HepG2 (cell line): ENCODE measurements at regions not wholly inside any gene's neighbourhood (a gene's known extent, or its start where the extent isn't known, plus 50 kb on each side); places are given as distances from the start of the nearest gene placed in this dataset.

Experiments used
- ATAC-seq: fragments of 200-7000 bp; cut with Tn5 transposase; 3 replicates; pipeline ENCODE4 v1.9.1; 2020; ENCODE audit warnings: mild to moderate bottlenecking, moderate library complexity
- BruUV-seq: library from RNA; stranded (reverse); fragments of 400-500 nt; replicated peaks from 2 replicates; lab custom pipeline; 2021; lab: Mats Ljungman, UMichigan
- CTCF ChIA-PET: fragments of 300-600 bp; formaldehyde crosslinking; extraction: SDS; loops from one replicate; lab custom pipeline; 2021; ENCODE audit warnings: low total read pairs, inconsistent platforms, low intra/inter-chr PET ratio; lab: Yijun Ruan, JAX
- POLR2A ChIA-PET: fragments of 350-600 bp; sonication (Branson Sonifier 250); formaldehyde crosslinking; loops from one replicate; lab custom pipeline; 2020; ENCODE audit warnings: antibody characterized with exemption, inconsistent platforms; lab: Yijun Ruan, JAX
- DNase-seq: peaks from one replicate; pipeline ENCODE4 v3.0.0-alpha.2; 2015; ENCODE audit warnings: low spot score
- FAIRE-seq: peaks from 3 replicates; lab custom pipeline; 2011; peaks lifted over from hg19 to GRCh38; lab: Jason Lieb, UNC
- H2AFZ ChIP-seq: one replicate; pipeline ENCODE4 v1.6.1; 2011; ENCODE audit warnings: low read length, inconsistent platforms
- H3K27ac ChIP-seq: fragments of 300-600 bp; 3 replicates; pipeline ENCODE4 v1.8.0; 2011; ENCODE audit warnings: mixed run types, mild to moderate bottlenecking, mixed read lengths, low read length, inconsistent platforms; ENCODE audit not compliant: insufficient read depth; ENCODE audit errors: extremely low read length
- H3K27me3 ChIP-seq, 2 experiments: fragments of 200-600 bp in 1 of 2; 2 replicates in 1 of 2; 3 replicates in 1 of 2; pipeline versions ENCODE4 v1.6.0 to v1.8.0; 2011; ENCODE audit warnings: low read length in 2 of 2, mild to moderate bottlenecking in 2 of 2, moderate library complexity in 2 of 2, inconsistent platforms in 1 of 2; ENCODE audit not compliant: insufficient read depth in 2 of 2, control insufficient read depth in 1 of 2
- H3K36me3 ChIP-seq, 2 experiments: fragments of 200-600 bp in 1 of 2; replicated peaks in 1 of 2; 2 replicates in 1 of 2; 3 replicates in 1 of 2; pipeline versions ENCODE4 v1.5.1 to v1.8.0; 2011; ENCODE audit warnings: low read length in 2 of 2, inconsistent platforms in 1 of 2; ENCODE audit not compliant: insufficient read depth in 2 of 2, control insufficient read depth in 1 of 2
- H3K4me1 ChIP-seq: 2 replicates; pipeline ENCODE4 v1.5.1; 2012; ENCODE audit warnings: low read length, inconsistent platforms; ENCODE audit not compliant: insufficient read depth
- H3K4me2 ChIP-seq: 2 replicates; pipeline ENCODE4 v1.6.0; 2011; ENCODE audit warnings: low read depth, low read length, inconsistent platforms
- H3K4me3 ChIP-seq, 3 experiments: fragments of 200-600 bp in 1 of 3; sonication (generic), shearing (Covaris generic) in 1 of 3; replicated peaks in 1 of 3; 2 replicates each; pipeline ENCODE4 v1.5.1; 2011 to 2016; ENCODE audit warnings: low read length in 3 of 3, inconsistent platforms in 2 of 3, low read depth in 2 of 3, mild to moderate bottlenecking in 2 of 3, control low read depth in 1 of 3, mixed read lengths in 1 of 3; ENCODE audit not compliant: insufficient read depth in 1 of 3
- H3K79me2 ChIP-seq: one replicate; pipeline ENCODE4 v1.6.1; 2011; ENCODE audit warnings: low read length, inconsistent platforms; ENCODE audit not compliant: insufficient read depth
- H3K9ac ChIP-seq: 2 replicates; pipeline ENCODE4 v1.6.0; 2011; ENCODE audit warnings: mild to moderate bottlenecking, low read depth, low read length, inconsistent platforms; ENCODE audit not compliant: insufficient read depth
- H3K9me3 ChIP-seq: 2 replicates; pipeline ENCODE4 v1.5.1; 2012; ENCODE audit warnings: mild to moderate bottlenecking, low read length
- H4K20me1 ChIP-seq: 2 replicates; pipeline ENCODE4 v1.6.0; 2011; ENCODE audit warnings: inconsistent platforms, mild to moderate bottlenecking, low read length, moderate library complexity; ENCODE audit not compliant: insufficient read depth
- MEF2D ChIP-seq: sonication (generic); formaldehyde crosslinking; IDR thresholded peaks from 2 replicates; pipeline ENCODE4 v1.5.1; 2020; ENCODE audit warnings: mild to moderate bottlenecking, missing genetic modification reagents
- THAP9 ChIP-seq: sonication (generic); formaldehyde crosslinking; IDR thresholded peaks from 2 replicates; pipeline ENCODE4; 2020; ENCODE audit warnings: missing genetic modification reagents, mild to moderate bottlenecking, borderline replicate concordance
- WGBS: methylation state at CpG from one replicate; pipeline ENCODE4 v1.1.6; 2017; ENCODE audit warnings: low lambda C conversion rate; 5-methylcytosine and 5-hydroxymethylcytosine counted together
- in situ Hi-C: cut with HindIII; loops from 2 replicates; pipeline ENCODE4 v1.10.0; 2017; ENCODE audit warnings: low pct_unique_long_range_greater_than_20kb; ENCODE audit not compliant: extremely low pct_ligation_motif_present
- intact Hi-C: fragments of 100-400 bp; cut with micrococcal nuclease; formaldehyde crosslinking; loops from one replicate; pipeline ENCODE4 v1.10.0; 2022; ENCODE audit not compliant: unreplicated experiment
- TF ChIP-seq, protein P1 (sequence below): IDR thresholded peaks from 2 replicates; pipeline ENCODE4 v1.6.1; 2016; ENCODE audit warnings: low read depth, control low read depth
- TF ChIP-seq, protein P2 (sequence below): sonication (generic); formaldehyde crosslinking; IDR thresholded peaks from 2 replicates; pipeline ENCODE4 v1.5.1; 2020; ENCODE audit warnings: missing genetic modification reagents, mild to moderate bottlenecking, borderline replicate concordance

DNA sequence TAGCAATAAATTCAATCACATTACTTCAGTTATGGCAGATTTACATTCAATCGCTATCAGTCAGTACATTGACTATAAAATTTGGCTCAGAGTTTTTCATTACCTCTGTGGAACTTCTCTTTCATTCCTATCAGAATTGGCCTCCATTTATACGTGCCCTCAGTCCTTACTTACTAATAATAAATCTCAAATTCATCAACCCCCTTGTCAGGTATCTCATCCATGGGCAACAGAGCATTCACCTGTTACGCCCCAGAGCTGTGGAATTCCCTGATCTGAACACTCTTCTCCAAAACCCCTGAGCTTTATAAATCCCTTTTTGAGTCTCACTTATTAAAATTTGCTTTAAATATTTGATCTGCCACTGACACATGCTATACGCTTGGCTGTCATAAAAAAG lies 492.9 kb downstream of the GBE1 start:
- 59% methylated on average over 4 of the region's 4 CpGs for WGBS
- no peak overlapping the region for H3K4me2 ChIP-seq
- FAIRE-seq (no peak), DNase-seq (no peak), ATAC-seq (no peak)
- no peaks in the 10 kb centered on the region for H4K20me1 ChIP-seq
- H2AFZ ChIP-seq = no peak overlapping the region
- no peaks in the 10 kb centered on the region for H3K9me3 ChIP-seq
- H3K79me2 ChIP-seq = no peaks in the 10 kb centered on the region
- CTCF ChIA-PET = no interaction called here
- no peaks in the 10 kb centered on the region for H3K27me3 ChIP-seq
- no peaks in the 10 kb centered on the region for H3K36me3 ChIP-seq
- H3K27ac ChIP-seq = no peak overlapping the region
- H3K4me3 ChIP-seq = no peak overlapping the region
- no peaks in the 10 kb centered on the region for H3K4me1 ChIP-seq
- no peak overlapping the region for H3K9ac ChIP-seq
- TF ChIP-seq MEF2D (CRISPR knock-in tag) (no peak), THAP9 (CRISPR knock-in tag) (no peak)
- TF ChIP-seq, protein P1, sequence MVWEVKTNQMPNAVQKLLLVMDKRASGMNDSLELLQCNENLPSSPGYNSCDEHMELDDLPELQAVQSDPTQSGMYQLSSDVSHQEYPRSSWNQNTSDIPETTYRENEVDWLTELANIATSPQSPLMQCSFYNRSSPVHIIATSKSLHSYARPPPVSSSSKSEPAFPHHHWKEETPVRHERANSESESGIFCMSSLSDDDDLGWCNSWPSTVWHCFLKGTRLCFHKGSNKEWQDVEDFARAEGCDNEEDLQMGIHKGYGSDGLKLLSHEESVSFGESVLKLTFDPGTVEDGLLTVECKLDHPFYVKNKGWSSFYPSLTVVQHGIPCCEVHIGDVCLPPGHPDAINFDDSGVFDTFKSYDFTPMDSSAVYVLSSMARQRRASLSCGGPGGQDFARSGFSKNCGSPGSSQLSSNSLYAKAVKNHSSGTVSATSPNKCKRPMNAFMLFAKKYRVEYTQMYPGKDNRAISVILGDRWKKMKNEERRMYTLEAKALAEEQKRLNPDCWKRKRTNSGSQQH (CRISPR knock-in tag) = no peak
- TF ChIP-seq, protein P2, sequence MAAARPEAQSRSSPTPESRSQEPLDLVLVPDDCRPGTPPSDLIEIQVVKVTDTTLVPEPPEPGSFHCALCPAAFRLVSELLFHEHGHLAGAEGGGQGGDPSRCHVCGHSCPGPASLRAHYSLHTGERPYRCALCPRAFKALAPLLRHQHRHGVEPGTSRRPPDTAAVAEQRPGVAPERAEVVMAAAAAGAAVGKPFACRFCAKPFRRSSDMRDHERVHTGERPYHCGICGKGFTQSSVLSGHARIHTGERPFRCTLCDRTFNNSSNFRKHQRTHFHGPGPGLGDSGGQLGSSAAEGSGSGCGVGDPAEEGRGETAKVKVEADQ (CRISPR knock-in tag) = no peak
- intact Hi-C loops (no loop called here), in situ Hi-C loops (no loop called here)
- no TSS peak for BruUV-seq
- POLR2A ChIA-PET = no interaction called here
